Astrocyte (in vitro differentiated cells and primary cell): ENCODE measurements at regions not wholly inside any gene's neighbourhood (a gene's known extent, or its start where the extent isn't known, plus 50 kb on each side); places are given as distances from the start of the nearest gene placed in this dataset.

Experiments
- EZH2 ChIP-seq: IDR thresholded peaks from 2 replicates; pipeline ENCODE4 v1.6.1; 2012; ENCODE audit warnings: mild to moderate bottlenecking, low read length, inconsistent platforms; ENCODE audit not compliant: insufficient read depth
- TF ChIP-seq, protein P1 (sequence below): IDR thresholded peaks from 2 replicates; pipeline ENCODE4 v1.5.1; 2011; ENCODE audit warnings: low read depth, mild to moderate bottlenecking, inconsistent platforms, low read length, moderate library complexity; ENCODE audit not compliant: insufficient read depth

DNA sequence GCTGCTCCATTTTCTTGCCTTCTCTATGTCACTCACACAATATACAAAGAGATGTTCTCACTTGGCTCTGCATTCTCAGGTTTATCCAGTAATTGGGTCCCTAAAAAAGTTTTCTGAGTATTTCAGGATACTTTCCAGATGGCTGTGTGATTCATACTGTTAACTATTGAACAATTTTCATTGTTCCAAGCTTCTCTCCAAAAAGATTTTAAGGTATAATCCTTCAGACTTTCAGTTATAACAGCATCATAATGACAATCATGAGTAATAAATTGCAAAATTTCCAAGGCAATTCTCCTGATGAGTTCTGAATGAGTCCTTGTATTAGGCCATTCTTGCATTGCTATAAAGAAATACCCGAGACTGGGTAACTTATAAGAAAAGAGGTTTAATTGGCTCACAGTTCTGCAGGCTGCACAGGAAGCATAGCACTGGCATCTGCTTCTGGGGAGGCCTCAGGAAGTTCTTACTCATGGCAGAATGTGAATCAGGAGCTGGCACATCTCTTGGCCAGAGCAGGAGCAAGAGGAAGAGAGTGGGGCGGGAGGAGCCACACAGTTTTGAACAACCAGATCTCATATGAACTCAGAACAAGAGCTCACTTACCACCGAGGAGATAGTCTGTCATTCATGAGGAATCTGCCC, 148.1 kb downstream of the SLC16A9 start:
- TF ChIP-seq, protein P1, sequence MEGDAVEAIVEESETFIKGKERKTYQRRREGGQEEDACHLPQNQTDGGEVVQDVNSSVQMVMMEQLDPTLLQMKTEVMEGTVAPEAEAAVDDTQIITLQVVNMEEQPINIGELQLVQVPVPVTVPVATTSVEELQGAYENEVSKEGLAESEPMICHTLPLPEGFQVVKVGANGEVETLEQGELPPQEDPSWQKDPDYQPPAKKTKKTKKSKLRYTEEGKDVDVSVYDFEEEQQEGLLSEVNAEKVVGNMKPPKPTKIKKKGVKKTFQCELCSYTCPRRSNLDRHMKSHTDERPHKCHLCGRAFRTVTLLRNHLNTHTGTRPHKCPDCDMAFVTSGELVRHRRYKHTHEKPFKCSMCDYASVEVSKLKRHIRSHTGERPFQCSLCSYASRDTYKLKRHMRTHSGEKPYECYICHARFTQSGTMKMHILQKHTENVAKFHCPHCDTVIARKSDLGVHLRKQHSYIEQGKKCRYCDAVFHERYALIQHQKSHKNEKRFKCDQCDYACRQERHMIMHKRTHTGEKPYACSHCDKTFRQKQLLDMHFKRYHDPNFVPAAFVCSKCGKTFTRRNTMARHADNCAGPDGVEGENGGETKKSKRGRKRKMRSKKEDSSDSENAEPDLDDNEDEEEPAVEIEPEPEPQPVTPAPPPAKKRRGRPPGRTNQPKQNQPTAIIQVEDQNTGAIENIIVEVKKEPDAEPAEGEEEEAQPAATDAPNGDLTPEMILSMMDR: no peak
- TF ChIP-seq EZH2: no peak
